Neural progenitor cell (in vitro differentiated cells): ENCODE measurements at regions not wholly inside any gene's neighbourhood (a gene's known extent, or its start where the extent isn't known, plus 50 kb on each side); places are given as distances from the start of the nearest gene placed in this dataset.

Source experiments
- EZH2phosphoT487 ChIP-seq: fragments of 200-600 bp; sonication (generic); IDR thresholded peaks from 2 replicates; pipeline ENCODE4 v1.6.1; 2017; ENCODE audit warnings: antibody characterized with exemption
- TF ChIP-seq, protein P1 (sequence below): fragments of 200-600 bp; sonication (generic); IDR thresholded peaks from 2 replicates; pipeline ENCODE4 v1.5.1; 2017; ENCODE audit warnings: antibody characterized with exemption, mild to moderate bottlenecking

- TF ChIP-seq, protein P1, sequence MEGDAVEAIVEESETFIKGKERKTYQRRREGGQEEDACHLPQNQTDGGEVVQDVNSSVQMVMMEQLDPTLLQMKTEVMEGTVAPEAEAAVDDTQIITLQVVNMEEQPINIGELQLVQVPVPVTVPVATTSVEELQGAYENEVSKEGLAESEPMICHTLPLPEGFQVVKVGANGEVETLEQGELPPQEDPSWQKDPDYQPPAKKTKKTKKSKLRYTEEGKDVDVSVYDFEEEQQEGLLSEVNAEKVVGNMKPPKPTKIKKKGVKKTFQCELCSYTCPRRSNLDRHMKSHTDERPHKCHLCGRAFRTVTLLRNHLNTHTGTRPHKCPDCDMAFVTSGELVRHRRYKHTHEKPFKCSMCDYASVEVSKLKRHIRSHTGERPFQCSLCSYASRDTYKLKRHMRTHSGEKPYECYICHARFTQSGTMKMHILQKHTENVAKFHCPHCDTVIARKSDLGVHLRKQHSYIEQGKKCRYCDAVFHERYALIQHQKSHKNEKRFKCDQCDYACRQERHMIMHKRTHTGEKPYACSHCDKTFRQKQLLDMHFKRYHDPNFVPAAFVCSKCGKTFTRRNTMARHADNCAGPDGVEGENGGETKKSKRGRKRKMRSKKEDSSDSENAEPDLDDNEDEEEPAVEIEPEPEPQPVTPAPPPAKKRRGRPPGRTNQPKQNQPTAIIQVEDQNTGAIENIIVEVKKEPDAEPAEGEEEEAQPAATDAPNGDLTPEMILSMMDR: no peak
- no peak for TF ChIP-seq EZH2phosphoT487
Observed at GRCh38 chr9:103530934-103531333, 535.8 kb downstream of the CYLC2 start.
